ENCODE measurements at regions not wholly inside any gene's neighbourhood (a gene's known extent, or its start where the extent isn't known, plus 50 kb on each side); places are given as distances from the start of the nearest gene placed in this dataset.

GRCh38 chr3:23096041-23096440 is 107.1 kb upstream of the UBE2E2 start:
- 91% methylated on average over 1 of the region's 1 CpG for WGBS
- Histone ChIP-seq H3K4me1 (ENCODE audit: control insufficient read depth, insufficient read depth, low read length) (no peaks in the 10 kb centered on the region), H3K27me3 (ENCODE audit: control insufficient read depth, insufficient read depth) (no peaks in the 10 kb centered on the region), H3K4me3 (ENCODE audit: low read length) (no peak overlapping the region), H3K9me3 (ENCODE audit: control insufficient read depth, low read length) (no peaks in the 10 kb centered on the region), H3K27ac (ENCODE audit: low read length) (no peak overlapping the region)
- ATAC-seq (no peak), DNase-seq (no peak)
- intact Hi-C loops (cut with DNase I) = no loop called here

GRCh38 chr3:23099021-23099420 is 104.1 kb upstream of the UBE2E2 start:
- Histone ChIP-seq H3K27ac (ENCODE audit: low read length) (no peak overlapping the region), H3K9me3 (ENCODE audit: control insufficient read depth, low read length) (no peaks in the 10 kb centered on the region), H3K4me3 (ENCODE audit: low read length) (no peak overlapping the region), H3K4me1 (ENCODE audit: control insufficient read depth, insufficient read depth, low read length) (no peaks in the 10 kb centered on the region), H3K27me3 (ENCODE audit: control insufficient read depth, insufficient read depth) (no peaks in the 10 kb centered on the region)
- WGBS = 57% methylated on average over 1 of the region's 1 CpG
- no peak for DNase-seq
- no peak for ATAC-seq
- intact Hi-C loops (cut with DNase I) = no loop called here

GRCh38 chr3:23099677-23100076 is 103.5 kb upstream of the UBE2E2 start:
- no peak for DNase-seq
- ATAC-seq = no peak
- WGBS = 66% methylated on average over 2 of the region's 2 CpGs
- Histone ChIP-seq H3K4me1 (ENCODE audit: control insufficient read depth, insufficient read depth, low read length) (no peaks in the 10 kb centered on the region), H3K9me3 (ENCODE audit: control insufficient read depth, low read length) (no peaks in the 10 kb centered on the region), H3K27ac (ENCODE audit: low read length) (no peak overlapping the region), H3K4me3 (ENCODE audit: low read length) (no peak overlapping the region), H3K27me3 (ENCODE audit: control insufficient read depth, insufficient read depth) (no peaks in the 10 kb centered on the region)
- intact Hi-C loops (cut with DNase I) = no loop called here

- DNase-seq (no peak), ATAC-seq (no peak)
- no peak overlapping the region for H3K4me3 ChIP-seq (ENCODE audit: low read length)
- H3K4me1 ChIP-seq (ENCODE audit: control insufficient read depth, insufficient read depth, low read length) = no peaks in the 10 kb centered on the region
- intact Hi-C loops (cut with DNase I) = no loop called here
- H3K27ac ChIP-seq (ENCODE audit: low read length) = no peak overlapping the region
- H3K27me3 ChIP-seq (ENCODE audit: control insufficient read depth, insufficient read depth) = no peaks in the 10 kb centered on the region
- WGBS = 94% methylated on average over 9 of the region's 9 CpGs
- no peaks in the 10 kb centered on the region for H3K9me3 ChIP-seq (ENCODE audit: control insufficient read depth, low read length)
Measured at GRCh38 chr3:23100106-23100505, 103.0 kb upstream of the UBE2E2 start.

GRCh38 chr3:23103764-23104163 is 99.4 kb upstream of the UBE2E2 start:
- no peaks in the 10 kb centered on the region for H3K27me3 ChIP-seq (ENCODE audit: control insufficient read depth, insufficient read depth)
- H3K27ac ChIP-seq (ENCODE audit: low read length) = no peak overlapping the region
- ATAC-seq (no peak), DNase-seq (no peak)
- WGBS = 86% methylated on average over 1 of the region's 1 CpG
- no peaks in the 10 kb centered on the region for H3K4me1 ChIP-seq (ENCODE audit: control insufficient read depth, insufficient read depth, low read length)
- intact Hi-C loops (cut with DNase I) = no loop called here
- no peaks in the 10 kb centered on the region for H3K9me3 ChIP-seq (ENCODE audit: control insufficient read depth, low read length)
- H3K4me3 ChIP-seq (ENCODE audit: low read length) = no peak overlapping the region

- DNase-seq (no peak), ATAC-seq (no peak)
- intact Hi-C loops (cut with DNase I) = no loop called here
- Histone ChIP-seq H3K4me3 (ENCODE audit: low read length) (no peak overlapping the region), H3K27me3 (ENCODE audit: control insufficient read depth, insufficient read depth) (no peaks in the 10 kb centered on the region), H3K27ac (ENCODE audit: low read length) (no peak overlapping the region), H3K4me1 (ENCODE audit: control insufficient read depth, insufficient read depth, low read length) (no peaks in the 10 kb centered on the region), H3K9me3 (ENCODE audit: control insufficient read depth, low read length) (no peaks in the 10 kb centered on the region)
Measured at GRCh38 chr3:23105048-23105447, 98.1 kb upstream of the UBE2E2 start.

- DNase-seq (no peak), ATAC-seq (no peak)
- Histone ChIP-seq H3K4me3 (ENCODE audit: low read length) (no peak overlapping the region), H3K27me3 (ENCODE audit: control insufficient read depth, insufficient read depth) (no peaks in the 10 kb centered on the region), H3K27ac (ENCODE audit: low read length) (no peak overlapping the region), H3K9me3 (ENCODE audit: control insufficient read depth, low read length) (no peaks in the 10 kb centered on the region), H3K4me1 (ENCODE audit: control insufficient read depth, insufficient read depth, low read length) (no peaks in the 10 kb centered on the region)
- intact Hi-C loops (cut with DNase I) = no loop called here
- WGBS = 96% methylated on average over 3 of the region's 3 CpGs
Measured at GRCh38 chr3:23106666-23107065, 96.5 kb upstream of the UBE2E2 start.

- intact Hi-C loops (cut with DNase I) = no loop called here
- DNase-seq (no peak), ATAC-seq (no peak)
- Histone ChIP-seq H3K27ac (ENCODE audit: low read length) (no peak overlapping the region), H3K4me3 (ENCODE audit: low read length) (no peak overlapping the region), H3K27me3 (ENCODE audit: control insufficient read depth, insufficient read depth) (no peaks in the 10 kb centered on the region), H3K9me3 (ENCODE audit: control insufficient read depth, low read length) (no peaks in the 10 kb centered on the region), H3K4me1 (ENCODE audit: control insufficient read depth, insufficient read depth, low read length) (no peaks in the 10 kb centered on the region)
Measured at GRCh38 chr3:23107221-23107620, 95.9 kb upstream of the UBE2E2 start.

- no peaks in the 10 kb centered on the region for H3K4me1 ChIP-seq (ENCODE audit: control insufficient read depth, insufficient read depth, low read length)
- no peak for ATAC-seq
- intact Hi-C loops (cut with DNase I) = no loop called here
- WGBS = 84% methylated on average over 3 of the region's 3 CpGs
- no peak for DNase-seq
- no peaks in the 10 kb centered on the region for H3K9me3 ChIP-seq (ENCODE audit: control insufficient read depth, low read length)
- H3K27me3 ChIP-seq (ENCODE audit: control insufficient read depth, insufficient read depth) = no peaks in the 10 kb centered on the region
- H3K4me3 ChIP-seq (ENCODE audit: low read length) = no peak overlapping the region
- no peak overlapping the region for H3K27ac ChIP-seq (ENCODE audit: low read length)
Measured at GRCh38 chr3:23108451-23109057, 94.6 kb upstream of the UBE2E2 start.

GRCh38 chr3:23111286-23111685 is 91.8 kb upstream of the UBE2E2 start:
- H3K27me3 ChIP-seq (ENCODE audit: control insufficient read depth, insufficient read depth) = no peaks in the 10 kb centered on the region
- DNase-seq (no peak), ATAC-seq (no peak)
- intact Hi-C loops (cut with DNase I) = no loop called here
- 87% methylated on average over 6 of the region's 6 CpGs for WGBS
- H3K9me3 ChIP-seq (ENCODE audit: control insufficient read depth, low read length) = no peaks in the 10 kb centered on the region
- no peak overlapping the region for H3K27ac ChIP-seq (ENCODE audit: low read length)
- H3K4me1 ChIP-seq (ENCODE audit: control insufficient read depth, insufficient read depth, low read length) = no peaks in the 10 kb centered on the region
- H3K4me3 ChIP-seq (ENCODE audit: low read length) = no peak overlapping the region

GRCh38 chr3:23111797-23112196 is 91.3 kb upstream of the UBE2E2 start:
- no peaks in the 10 kb centered on the region for H3K9me3 ChIP-seq (ENCODE audit: control insufficient read depth, low read length)
- WGBS = 91% methylated on average over 3 of the region's 3 CpGs
- H3K4me3 ChIP-seq (ENCODE audit: low read length) = no peak overlapping the region
- no peak for ATAC-seq
- H3K27ac ChIP-seq (ENCODE audit: low read length) = no peak overlapping the region
- H3K27me3 ChIP-seq (ENCODE audit: control insufficient read depth, insufficient read depth) = no peaks in the 10 kb centered on the region
- intact Hi-C loops (cut with DNase I) = no loop called here
- H3K4me1 ChIP-seq (ENCODE audit: control insufficient read depth, insufficient read depth, low read length) = no peaks in the 10 kb centered on the region
- DNase-seq = no peak

- intact Hi-C loops (cut with DNase I) = no loop called here
- DNase-seq (peak in 2 of 3 donors; percentile 19 to 61), ATAC-seq (peak; percentile 24 to 25)
- Histone ChIP-seq H3K4me1 (ENCODE audit: control insufficient read depth, insufficient read depth, low read length) (no peaks in the 10 kb centered on the region), H3K27ac (ENCODE audit: low read length) (no peak overlapping the region), H3K9me3 (ENCODE audit: control insufficient read depth, low read length) (no peaks in the 10 kb centered on the region), H3K27me3 (ENCODE audit: control insufficient read depth, insufficient read depth) (no peaks in the 10 kb centered on the region), H3K4me3 (ENCODE audit: low read length) (no peak overlapping the region)
- WGBS = 97% methylated on average over 1 of the region's 1 CpG
Measured at GRCh38 chr3:23112491-23112890, 90.6 kb upstream of the UBE2E2 start.

Data from right cardiac atrium (tissue), 5 donors.